HEK293 (cell line): ENCODE measurements at regions not wholly inside any gene's neighbourhood (a gene's known extent, or its start where the extent isn't known, plus 50 kb on each side); places are given as distances from the start of the nearest gene placed in this dataset.

Experiments
- KLF10 ChIP-seq: fragments of 450-650 bp; IDR thresholded peaks from 2 replicates; pipeline ENCODE4 v1.5.1; 2018; ENCODE audit warnings: missing biosample characterization, mild to moderate bottlenecking, missing genetic modification characterization
- KLF7 ChIP-seq: fragments of 450-650 bp; formaldehyde crosslinking; IDR thresholded peaks from 2 replicates; pipeline ENCODE4 v1.5.1; 2016; ENCODE audit warnings: missing biosample characterization, missing genetic modification characterization, borderline replicate concordance
- MEIS1 ChIP-seq: sonication (generic); formaldehyde crosslinking; IDR thresholded peaks from 2 replicates; pipeline ENCODE4 v1.8.1; 2022; ENCODE audit warnings: missing genetic modification reagents, mild to moderate bottlenecking, borderline replicate concordance
- SP3 ChIP-seq: fragments of 450-650 bp; formaldehyde crosslinking; IDR thresholded peaks from 2 replicates; pipeline ENCODE4 v1.5.1; 2016; ENCODE audit warnings: missing biosample characterization, missing genetic modification characterization
- ZBTB48 ChIP-seq: fragments of 450-650 bp; formaldehyde crosslinking; IDR thresholded peaks from 2 replicates; pipeline ENCODE4 v1.5.1; 2016; ENCODE audit warnings: missing biosample characterization, missing genetic modification characterization
- ZBTB7A ChIP-seq: fragments of 450-650 bp; formaldehyde crosslinking; IDR thresholded peaks from 2 replicates; pipeline ENCODE4 v1.5.1; 2016; ENCODE audit warnings: low read depth, missing biosample characterization, missing genetic modification characterization
- ZEB2 ChIP-seq: fragments of 450-650 bp; formaldehyde crosslinking; IDR thresholded peaks from 2 replicates; pipeline ENCODE4 v1.5.1; 2016; ENCODE audit warnings: missing biosample characterization, missing genetic modification characterization
- ZIC2 ChIP-seq: fragments of 450-650 bp; formaldehyde crosslinking; IDR thresholded peaks from 2 replicates; pipeline ENCODE4 v1.5.1; 2016; ENCODE audit warnings: missing biosample characterization, missing genetic modification characterization
- ZNF10 ChIP-seq: fragments of 450-650 bp; formaldehyde crosslinking; IDR thresholded peaks from 2 replicates; pipeline ENCODE4 v1.5.1; 2017; ENCODE audit warnings: missing biosample characterization, missing genetic modification characterization
- ZNF155 ChIP-seq: fragments of 450-650 bp; formaldehyde crosslinking; IDR thresholded peaks from 2 replicates; pipeline ENCODE4 v1.5.1; 2016; ENCODE audit warnings: missing biosample characterization, missing genetic modification characterization
- ZNF202 ChIP-seq: fragments of 450-650 bp; formaldehyde crosslinking; IDR thresholded peaks from 2 replicates; pipeline ENCODE4 v1.5.1; 2016; ENCODE audit warnings: missing biosample characterization, missing genetic modification characterization, borderline replicate concordance
- ZNF223 ChIP-seq: fragments of 450-650 bp; formaldehyde crosslinking; IDR thresholded peaks from 2 replicates; pipeline ENCODE4 v1.5.1; 2016; ENCODE audit warnings: missing biosample characterization, missing genetic modification characterization
- ZNF24 ChIP-seq: fragments of 450-650 bp; formaldehyde crosslinking; IDR thresholded peaks from 2 replicates; pipeline ENCODE4 v1.5.1; 2016; ENCODE audit warnings: missing biosample characterization, missing genetic modification characterization
- ZNF292 ChIP-seq: fragments of 450-650 bp; formaldehyde crosslinking; IDR thresholded peaks from 2 replicates; pipeline ENCODE4 v1.5.1; 2016; ENCODE audit warnings: low read depth, missing biosample characterization, missing genetic modification characterization, borderline replicate concordance
- ZNF341 ChIP-seq: fragments of 450-650 bp; formaldehyde crosslinking; IDR thresholded peaks from 2 replicates; pipeline ENCODE4; 2016; ENCODE audit warnings: low read depth, missing biosample characterization, missing genetic modification characterization
- ZNF394 ChIP-seq: fragments of 450-650 bp; formaldehyde crosslinking; IDR thresholded peaks from 2 replicates; pipeline ENCODE4 v1.5.1; 2016; ENCODE audit warnings: missing biosample characterization, missing genetic modification characterization, mild to moderate bottlenecking, moderate library complexity, borderline replicate concordance
- ZNF423 ChIP-seq: fragments of 450-650 bp; formaldehyde crosslinking; IDR thresholded peaks from 2 replicates; pipeline ENCODE4 v1.5.1; 2016; ENCODE audit warnings: missing biosample characterization, missing genetic modification characterization
- ZNF426 ChIP-seq: fragments of 450-650 bp; formaldehyde crosslinking; IDR thresholded peaks from 2 replicates; pipeline ENCODE4 v1.5.1; 2017; ENCODE audit warnings: missing biosample characterization, missing genetic modification characterization, mild to moderate bottlenecking, inconsistent platforms, moderate library complexity
- ZNF48 ChIP-seq: fragments of 450-650 bp; formaldehyde crosslinking; IDR thresholded peaks from 2 replicates; pipeline ENCODE4 v1.5.1; 2016; ENCODE audit warnings: missing biosample characterization, missing genetic modification characterization
- ZNF596 ChIP-seq: fragments of 450-650 bp; IDR thresholded peaks from 2 replicates; pipeline ENCODE4 v1.5.0; 2018; ENCODE audit warnings: missing biosample characterization, mild to moderate bottlenecking, missing genetic modification characterization, moderate library complexity
- ZNF621 ChIP-seq: fragments of 450-650 bp; formaldehyde crosslinking; IDR thresholded peaks from 2 replicates; pipeline ENCODE4 v1.5.1; 2017; ENCODE audit warnings: missing biosample characterization, missing genetic modification characterization
- ZNF629 ChIP-seq: fragments of 450-650 bp; formaldehyde crosslinking; IDR thresholded peaks from 2 replicates; pipeline ENCODE4 v1.5.1; 2017; ENCODE audit warnings: missing biosample characterization, missing genetic modification characterization
- ZNF670 ChIP-seq: fragments of 450-650 bp; formaldehyde crosslinking; IDR thresholded peaks from 2 replicates; pipeline ENCODE4 v1.5.1; 2016; ENCODE audit warnings: missing biosample characterization, missing genetic modification characterization, low read depth
- ZNF677 ChIP-seq: fragments of 450-650 bp; IDR thresholded peaks from 2 replicates; pipeline ENCODE4 v1.5.0; 2018; ENCODE audit warnings: missing biosample characterization, mild to moderate bottlenecking, missing genetic modification characterization, moderate library complexity
- ZNF76 ChIP-seq: fragments of 450-650 bp; formaldehyde crosslinking; IDR thresholded peaks from 2 replicates; pipeline ENCODE4; 2016; ENCODE audit warnings: low read depth, missing biosample characterization, missing genetic modification characterization, borderline replicate concordance
- ZNF776 ChIP-seq: fragments of 450-650 bp; formaldehyde crosslinking; IDR thresholded peaks from 2 replicates; pipeline ENCODE4 v1.5.0; 2017; ENCODE audit warnings: missing biosample characterization, missing genetic modification characterization, borderline replicate concordance
- ZNF830 ChIP-seq: fragments of 450-650 bp; IDR thresholded peaks from 2 replicates; pipeline ENCODE4 v1.5.0; 2018; ENCODE audit warnings: missing biosample characterization, missing genetic modification characterization, low read depth, mild to moderate bottlenecking, moderate library complexity
- ZNF843 ChIP-seq: fragments of 450-650 bp; formaldehyde crosslinking; IDR thresholded peaks from 2 replicates; pipeline ENCODE4 v1.5.1; 2016; ENCODE audit warnings: missing biosample characterization, missing genetic modification characterization
- TF ChIP-seq, protein P1 (sequence below): fragments of 450-650 bp; formaldehyde crosslinking; IDR thresholded peaks from 2 replicates; pipeline ENCODE4 v1.5.1; 2017; ENCODE audit warnings: missing biosample characterization, missing genetic modification characterization
- TF ChIP-seq, protein P2 (sequence below): fragments of 450-650 bp; formaldehyde crosslinking; IDR thresholded peaks from 2 replicates; pipeline ENCODE4 v1.5.1; 2017; ENCODE audit warnings: missing biosample characterization, missing genetic modification characterization
- TF ChIP-seq, protein P3 (sequence below): fragments of 450-650 bp; formaldehyde crosslinking; IDR thresholded peaks from 2 replicates; pipeline ENCODE4 v1.5.1; 2016; ENCODE audit warnings: missing biosample characterization, missing genetic modification characterization, borderline replicate concordance
- TF ChIP-seq, protein P4 (sequence below): fragments of 450-650 bp; formaldehyde crosslinking; IDR thresholded peaks from 2 replicates; pipeline ENCODE4 v1.5.1; 2016; ENCODE audit warnings: missing biosample characterization, missing genetic modification characterization

DNA sequence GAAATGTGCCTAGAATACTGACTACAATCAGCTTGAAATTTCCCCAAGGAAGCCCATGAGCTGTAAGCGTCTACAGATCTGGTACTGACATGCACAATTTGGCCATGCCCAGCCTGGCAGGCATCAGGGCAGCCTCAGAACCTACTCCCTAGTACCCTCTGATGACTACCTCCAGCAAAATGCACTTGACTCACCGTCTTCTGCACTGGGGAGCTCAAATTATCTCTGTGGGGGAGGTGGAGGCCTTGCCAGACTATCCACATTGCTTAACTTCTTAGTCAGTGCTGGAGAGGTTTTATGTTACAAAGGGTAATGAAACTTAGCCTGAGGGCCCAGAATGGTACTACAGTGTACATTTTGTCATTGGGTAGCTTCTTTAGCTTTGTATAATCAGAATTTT is 126.0 kb upstream of the ADGRF1 start (continued):
- TF ChIP-seq, protein P1, sequence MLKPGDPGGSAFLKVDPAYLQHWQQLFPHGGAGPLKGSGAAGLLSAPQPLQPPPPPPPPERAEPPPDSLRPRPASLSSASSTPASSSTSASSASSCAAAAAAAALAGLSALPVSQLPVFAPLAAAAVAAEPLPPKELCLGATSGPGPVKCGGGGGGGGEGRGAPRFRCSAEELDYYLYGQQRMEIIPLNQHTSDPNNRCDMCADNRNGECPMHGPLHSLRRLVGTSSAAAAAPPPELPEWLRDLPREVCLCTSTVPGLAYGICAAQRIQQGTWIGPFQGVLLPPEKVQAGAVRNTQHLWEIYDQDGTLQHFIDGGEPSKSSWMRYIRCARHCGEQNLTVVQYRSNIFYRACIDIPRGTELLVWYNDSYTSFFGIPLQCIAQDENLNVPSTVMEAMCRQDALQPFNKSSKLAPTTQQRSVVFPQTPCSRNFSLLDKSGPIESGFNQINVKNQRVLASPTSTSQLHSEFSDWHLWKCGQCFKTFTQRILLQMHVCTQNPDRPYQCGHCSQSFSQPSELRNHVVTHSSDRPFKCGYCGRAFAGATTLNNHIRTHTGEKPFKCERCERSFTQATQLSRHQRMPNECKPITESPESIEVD (tag by site-specific recombination) = peak; percentile 73
- no peak for TF ChIP-seq ZNF776 (tag by site-specific recombination)
- peak; percentile 88 for TF ChIP-seq ZNF629 (tag by site-specific recombination)
- no peak for TF ChIP-seq ZNF48 (tag by site-specific recombination)
- peak; percentile 21; the same call in 1 of the 2 replicates for TF ChIP-seq ZNF394 (tag by site-specific recombination)
- TF ChIP-seq ZNF677 = no peak
- TF ChIP-seq ZNF223 (tag by site-specific recombination) = no peak
- peak; percentile 70 for TF ChIP-seq ZNF843 (tag by site-specific recombination)
- TF ChIP-seq ZNF76 (tag by site-specific recombination) = no peak
- peak; percentile 78 for TF ChIP-seq ZIC2 (tag by site-specific recombination)
- TF ChIP-seq, protein P2, sequence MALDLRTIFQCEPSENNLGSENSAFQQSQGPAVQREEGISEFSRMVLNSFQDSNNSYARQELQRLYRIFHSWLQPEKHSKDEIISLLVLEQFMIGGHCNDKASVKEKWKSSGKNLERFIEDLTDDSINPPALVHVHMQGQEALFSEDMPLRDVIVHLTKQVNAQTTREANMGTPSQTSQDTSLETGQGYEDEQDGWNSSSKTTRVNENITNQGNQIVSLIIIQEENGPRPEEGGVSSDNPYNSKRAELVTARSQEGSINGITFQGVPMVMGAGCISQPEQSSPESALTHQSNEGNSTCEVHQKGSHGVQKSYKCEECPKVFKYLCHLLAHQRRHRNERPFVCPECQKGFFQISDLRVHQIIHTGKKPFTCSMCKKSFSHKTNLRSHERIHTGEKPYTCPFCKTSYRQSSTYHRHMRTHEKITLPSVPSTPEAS (tag by site-specific recombination) = no peak
- TF ChIP-seq ZBTB48 = no peak
- TF ChIP-seq ZEB2 (tag by site-specific recombination) = peak; percentile 88
- TF ChIP-seq ZNF621 (tag by site-specific recombination) = no peak
- TF ChIP-seq KLF7 (tag by site-specific recombination) = no peak
- peak; percentile 89 for TF ChIP-seq ZNF24 (tag by site-specific recombination)
- TF ChIP-seq ZNF155 = no peak
- 0 out of 2 replicates have a peak, but pooled peaks have one; percentile 18 for TF ChIP-seq KLF10 (tag by site-specific recombination)
- peak; percentile 74 for TF ChIP-seq ZNF10 (tag by site-specific recombination)
- no peak for TF ChIP-seq ZNF830 (tag by site-specific recombination)
- TF ChIP-seq MEIS1 = no peak
- no peak for TF ChIP-seq ZNF202
- TF ChIP-seq, protein P3, sequence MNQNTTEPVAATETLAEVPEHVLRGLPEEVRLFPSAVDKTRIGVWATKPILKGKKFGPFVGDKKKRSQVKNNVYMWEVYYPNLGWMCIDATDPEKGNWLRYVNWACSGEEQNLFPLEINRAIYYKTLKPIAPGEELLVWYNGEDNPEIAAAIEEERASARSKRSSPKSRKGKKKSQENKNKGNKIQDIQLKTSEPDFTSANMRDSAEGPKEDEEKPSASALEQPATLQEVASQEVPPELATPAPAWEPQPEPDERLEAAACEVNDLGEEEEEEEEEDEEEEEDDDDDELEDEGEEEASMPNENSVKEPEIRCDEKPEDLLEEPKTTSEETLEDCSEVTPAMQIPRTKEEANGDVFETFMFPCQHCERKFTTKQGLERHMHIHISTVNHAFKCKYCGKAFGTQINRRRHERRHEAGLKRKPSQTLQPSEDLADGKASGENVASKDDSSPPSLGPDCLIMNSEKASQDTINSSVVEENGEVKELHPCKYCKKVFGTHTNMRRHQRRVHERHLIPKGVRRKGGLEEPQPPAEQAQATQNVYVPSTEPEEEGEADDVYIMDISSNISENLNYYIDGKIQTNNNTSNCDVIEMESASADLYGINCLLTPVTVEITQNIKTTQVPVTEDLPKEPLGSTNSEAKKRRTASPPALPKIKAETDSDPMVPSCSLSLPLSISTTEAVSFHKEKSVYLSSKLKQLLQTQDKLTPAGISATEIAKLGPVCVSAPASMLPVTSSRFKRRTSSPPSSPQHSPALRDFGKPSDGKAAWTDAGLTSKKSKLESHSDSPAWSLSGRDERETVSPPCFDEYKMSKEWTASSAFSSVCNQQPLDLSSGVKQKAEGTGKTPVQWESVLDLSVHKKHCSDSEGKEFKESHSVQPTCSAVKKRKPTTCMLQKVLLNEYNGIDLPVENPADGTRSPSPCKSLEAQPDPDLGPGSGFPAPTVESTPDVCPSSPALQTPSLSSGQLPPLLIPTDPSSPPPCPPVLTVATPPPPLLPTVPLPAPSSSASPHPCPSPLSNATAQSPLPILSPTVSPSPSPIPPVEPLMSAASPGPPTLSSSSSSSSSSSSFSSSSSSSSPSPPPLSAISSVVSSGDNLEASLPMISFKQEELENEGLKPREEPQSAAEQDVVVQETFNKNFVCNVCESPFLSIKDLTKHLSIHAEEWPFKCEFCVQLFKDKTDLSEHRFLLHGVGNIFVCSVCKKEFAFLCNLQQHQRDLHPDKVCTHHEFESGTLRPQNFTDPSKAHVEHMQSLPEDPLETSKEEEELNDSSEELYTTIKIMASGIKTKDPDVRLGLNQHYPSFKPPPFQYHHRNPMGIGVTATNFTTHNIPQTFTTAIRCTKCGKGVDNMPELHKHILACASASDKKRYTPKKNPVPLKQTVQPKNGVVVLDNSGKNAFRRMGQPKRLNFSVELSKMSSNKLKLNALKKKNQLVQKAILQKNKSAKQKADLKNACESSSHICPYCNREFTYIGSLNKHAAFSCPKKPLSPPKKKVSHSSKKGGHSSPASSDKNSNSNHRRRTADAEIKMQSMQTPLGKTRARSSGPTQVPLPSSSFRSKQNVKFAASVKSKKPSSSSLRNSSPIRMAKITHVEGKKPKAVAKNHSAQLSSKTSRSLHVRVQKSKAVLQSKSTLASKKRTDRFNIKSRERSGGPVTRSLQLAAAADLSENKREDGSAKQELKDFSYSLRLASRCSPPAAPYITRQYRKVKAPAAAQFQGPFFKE = no peak
- TF ChIP-seq, protein P4, sequence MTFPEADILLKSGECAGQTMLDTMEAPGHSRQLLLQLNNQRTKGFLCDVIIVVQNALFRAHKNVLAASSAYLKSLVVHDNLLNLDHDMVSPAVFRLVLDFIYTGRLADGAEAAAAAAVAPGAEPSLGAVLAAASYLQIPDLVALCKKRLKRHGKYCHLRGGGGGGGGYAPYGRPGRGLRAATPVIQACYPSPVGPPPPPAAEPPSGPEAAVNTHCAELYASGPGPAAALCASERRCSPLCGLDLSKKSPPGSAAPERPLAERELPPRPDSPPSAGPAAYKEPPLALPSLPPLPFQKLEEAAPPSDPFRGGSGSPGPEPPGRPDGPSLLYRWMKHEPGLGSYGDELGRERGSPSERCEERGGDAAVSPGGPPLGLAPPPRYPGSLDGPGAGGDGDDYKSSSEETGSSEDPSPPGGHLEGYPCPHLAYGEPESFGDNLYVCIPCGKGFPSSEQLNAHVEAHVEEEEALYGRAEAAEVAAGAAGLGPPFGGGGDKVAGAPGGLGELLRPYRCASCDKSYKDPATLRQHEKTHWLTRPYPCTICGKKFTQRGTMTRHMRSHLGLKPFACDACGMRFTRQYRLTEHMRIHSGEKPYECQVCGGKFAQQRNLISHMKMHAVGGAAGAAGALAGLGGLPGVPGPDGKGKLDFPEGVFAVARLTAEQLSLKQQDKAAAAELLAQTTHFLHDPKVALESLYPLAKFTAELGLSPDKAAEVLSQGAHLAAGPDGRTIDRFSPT (tag by site-specific recombination) = peak; percentile 98
- no peak for TF ChIP-seq ZNF670 (tag by site-specific recombination)
- TF ChIP-seq SP3 (tag by site-specific recombination) = no peak
- TF ChIP-seq ZNF341 (tag by site-specific recombination) = peak; percentile 75
- no peak for TF ChIP-seq ZNF292 (tag by site-specific recombination)
- TF ChIP-seq ZNF596 = no peak
- TF ChIP-seq ZBTB7A = no peak
- TF ChIP-seq ZNF426 = no peak
- no peak for TF ChIP-seq ZNF423 (tag by site-specific recombination)
